ENCODE measurements at regions not wholly inside any gene's neighbourhood (a gene's known extent, or its start where the extent isn't known, plus 50 kb on each side); places are given as distances from the start of the nearest gene placed in this dataset.

DNA sequence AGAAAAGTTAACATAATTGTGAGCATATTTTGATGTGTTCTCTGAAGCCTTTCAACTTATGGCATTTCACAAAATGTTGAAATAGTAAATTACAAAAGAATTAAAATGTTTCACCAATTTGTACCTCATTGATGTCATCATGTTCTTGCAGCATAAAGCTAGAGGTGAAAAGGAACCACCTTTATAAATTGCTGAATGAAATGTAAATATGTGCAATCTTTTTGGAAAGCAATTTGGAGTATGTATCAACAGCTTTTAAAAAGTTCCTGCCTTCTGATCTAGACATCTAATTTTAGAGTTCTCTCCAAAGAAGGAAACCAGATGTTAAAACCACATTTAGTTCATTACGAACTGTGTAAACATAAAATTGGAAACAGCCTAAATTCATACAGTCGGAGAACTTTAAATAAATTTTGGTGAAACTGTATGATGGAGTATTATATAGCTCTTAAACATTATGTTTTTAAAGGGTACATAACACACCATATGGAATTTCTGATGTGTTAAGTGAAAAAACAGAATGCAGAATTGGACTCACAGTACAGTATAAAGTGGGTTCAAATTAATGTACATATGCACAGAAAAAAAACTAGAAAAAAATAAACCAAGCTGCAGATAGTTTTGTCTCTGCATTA, 311.2 kb upstream of the NAALADL2 start:
- H3K23me2 ChIP-seq (ENCODE audit: low read depth, low read length) = no peaks in the 10 kb centered on the region
- FAIRE-seq = no peak
- H3K23ac ChIP-seq (ENCODE audit: insufficient read length) = no peak overlapping the region
- H2AK5ac ChIP-seq (ENCODE audit: low read depth, low read length) = no peak overlapping the region
- no peaks in the 10 kb centered on the region for H3K27me3 ChIP-seq (replicated peaks in 1 of 4; ENCODE audit: control insufficient read depth in 3 of 4, extremely low read depth in 1 of 4, insufficient read depth in 3 of 4, low read length in 3 of 4)
- H3K79me1 ChIP-seq (ENCODE audit: low read depth, low read length) = no peaks in the 10 kb centered on the region
- ChIA-PET CTCF (ENCODE audit: partially characterized antibody) (interaction anchor here (0.6 to 1.8 kb wide), 4 partner anchors 10 to 192 kb away, joined by 3 read pairs; no protein-coding TSS in a partner anchor), POLR2A (ENCODE audit: partially characterized antibody) (no interaction called here)
- no peak for DNase-seq (ENCODE audit: low read depth in 1 of 2, low spot score in 2 of 2)
- H2BK12ac ChIP-seq (ENCODE audit: low read depth, low read length) = no peak overlapping the region
- no peak overlapping the region for H3K9ac ChIP-seq (replicated peaks in 1 of 4; ENCODE audit: extremely low read depth in 1 of 4, low read depth in 3 of 4, low read length in 3 of 4)
- H3K4me2 ChIP-seq (ENCODE audit: insufficient read depth in 1 of 2, low read depth in 2 of 2, low read length in 2 of 2) = no peak overlapping the region
- no peaks in the 10 kb centered on the region for H3K9me3 ChIP-seq (ENCODE audit: insufficient read depth in 2 of 2, low read depth in 1 of 2, low read length in 1 of 2)
- H3K27ac ChIP-seq (ENCODE audit: low read depth, low read length) = no peak overlapping the region
- H2BK20ac ChIP-seq (ENCODE audit: low read length) = no peak overlapping the region
- H3K4me1 ChIP-seq (replicated peaks in 1 of 4; ENCODE audit: control insufficient read depth in 3 of 4, insufficient read depth in 4 of 4, low read length in 3 of 4) = no peaks in the 10 kb centered on the region; a peak in 1 of 7 replicates
- H3K14ac ChIP-seq (ENCODE audit: insufficient read length) = no peak overlapping the region
- H2AFZ ChIP-seq (ENCODE audit: low read length) = no peak overlapping the region
- no peak overlapping the region for H2BK15ac ChIP-seq (ENCODE audit: low read length)
- no peak overlapping the region for H2BK5ac ChIP-seq (ENCODE audit: low read depth, low read length)
- no peaks in the 10 kb centered on the region for H4K20me1 ChIP-seq (replicated peaks in 1 of 2; ENCODE audit: control insufficient read depth in 1 of 2, insufficient read depth in 2 of 2, low read length in 2 of 2)
- H4K91ac ChIP-seq (replicated peaks; ENCODE audit: insufficient read length, low read length) = no peak overlapping the region
- H4K8ac ChIP-seq (ENCODE audit: extremely low read depth, insufficient read depth, low read length) = no peak overlapping the region
- WGBS, 2 experiments (ENCODE audit: extremely low coverage in 1 of 2, insufficient coverage in 1 of 2, insufficient read length in 1 of 2, insufficient replicate concordance in 2 of 2, low coverage in 1 of 2, low lambda C conversion rate in 2 of 2, missing lambda C conversion rate in 1 of 2) = 85% methylated on average over 2 of the region's 2 CpGs; no CpG with 5 or more reads in 1 of the 2 experiments
- H3K4ac ChIP-seq (replicated peaks; ENCODE audit: insufficient read length, low read depth, low read length) = no peak overlapping the region
- H3K4me3 ChIP-seq (ENCODE audit: extremely low read depth in 1 of 4, insufficient read depth in 2 of 4, low read depth in 3 of 4, low read length in 4 of 4) = no peak overlapping the region
- TF ChIP-seq TAF7 (optimal IDR thresholded peaks at IDR 0.05; ENCODE audit: borderline replicate concordance, low read depth, low read length) = no peak
- no peak for TF ChIP-seq BRCA1 (IDR thresholded peaks at IDR 0.05; ENCODE audit: low read depth, low read length)
- no peak for TF ChIP-seq KDM4A (IDR thresholded peaks at IDR 0.05; ENCODE audit: low read depth, low read length, severe bottlenecking)
- TF ChIP-seq BCL11A (IDR thresholded peaks at IDR 0.05; ENCODE audit: low read depth in 2 of 2, low read length in 2 of 2) = no peak
- TF ChIP-seq CBX8 (IDR thresholded peaks at IDR 0.05; ENCODE audit: borderline replicate concordance, low read depth, low read length) = no peak
- H2BK120ac ChIP-seq (replicated peaks; ENCODE audit: low read depth, low read length) = no peak overlapping the region
- H3K79me2 ChIP-seq (ENCODE audit: control insufficient read depth in 1 of 2, insufficient read depth in 2 of 2, low read length in 2 of 2) = no peaks in the 10 kb centered on the region
- H3K18ac ChIP-seq (ENCODE audit: extremely low read depth, low read length) = no peak overlapping the region
- H4K5ac ChIP-seq (ENCODE audit: insufficient read length, low read depth, low read length) = no peak overlapping the region
- H3K36me3 ChIP-seq (ENCODE audit: control insufficient read depth in 2 of 4, insufficient read depth in 4 of 4, low read length in 3 of 4) = no peaks in the 10 kb centered on the region
- H3K56ac ChIP-seq (replicated peaks; ENCODE audit: insufficient read length, low read depth, low read length) = no peak overlapping the region
